Smooth muscle cell (in vitro differentiated cells): ENCODE measurements at regions not wholly inside any gene's neighbourhood (a gene's known extent, or its start where the extent isn't known, plus 50 kb on each side); places are given as distances from the start of the nearest gene placed in this dataset.

Source experiments
- DNase-seq: peaks from one replicate; lab custom pipeline; 2025; ENCODE audit not compliant: unreplicated experiment; lab: John Stamatoyannopoulos, UW
- H2AFZ ChIP-seq: fragments of 200-600 bp; sonication (generic); 2 replicates; pipeline ENCODE4 v1.6.0; 2016; ENCODE audit warnings: antibody characterized with exemption, low read depth, mild to moderate bottlenecking
- H3F3A ChIP-seq: fragments of 200-600 bp; sonication (generic); 2 replicates; pipeline ENCODE4 v1.6.0; 2017; ENCODE audit warnings: antibody characterized with exemption, low read depth
- H3K27ac ChIP-seq: fragments of 200-600 bp; sonication (generic); 2 replicates; pipeline ENCODE4 v1.5.1; 2016; ENCODE audit warnings: low read depth, mild to moderate bottlenecking
- H3K27me3 ChIP-seq: fragments of 200-600 bp; sonication (generic); 2 replicates; pipeline ENCODE4 v1.6.1; 2016; ENCODE audit warnings: low read depth, mild to moderate bottlenecking
- H3K36me3 ChIP-seq: fragments of 200-600 bp; sonication (generic); 2 replicates; pipeline ENCODE4 v1.5.1; 2016; ENCODE audit warnings: low read depth
- H3K4me1 ChIP-seq: fragments of 200-600 bp; sonication (generic); 2 replicates; pipeline ENCODE4 v1.5.1; 2016; ENCODE audit warnings: low read depth
- H3K4me2 ChIP-seq: fragments of 200-600 bp; sonication (generic); 2 replicates; pipeline ENCODE4 v1.6.0; 2016; ENCODE audit warnings: mild to moderate bottlenecking
- H3K4me3 ChIP-seq: fragments of 200-600 bp; sonication (generic); 2 replicates; pipeline ENCODE4 v1.5.1; 2016; ENCODE audit warnings: mild to moderate bottlenecking
- H3K79me2 ChIP-seq: fragments of 200-600 bp; sonication (generic); 2 replicates; pipeline ENCODE4 v1.6.0; 2016; ENCODE audit warnings: low read depth, mild to moderate bottlenecking
- H3K9ac ChIP-seq: fragments of 200-600 bp; sonication (generic); 2 replicates; pipeline ENCODE4 v1.6.0; 2016; ENCODE audit warnings: low read depth
- H3K9me3 ChIP-seq: fragments of 200-600 bp; sonication (generic); replicated peaks from 2 replicates; pipeline ENCODE4 v1.5.1; 2016; ENCODE audit warnings: low read depth
- H4K20me1 ChIP-seq: fragments of 200-600 bp; sonication (generic); 2 replicates; pipeline ENCODE4 v1.6.0; 2016; ENCODE audit warnings: low read depth
- CTCF ChIP-seq: fragments of 200-600 bp; sonication (generic); IDR thresholded peaks from 2 replicates; pipeline ENCODE4 v1.5.1; 2017; ENCODE audit warnings: borderline replicate concordance, mild to moderate bottlenecking, antibody characterized with exemption; ENCODE audit not compliant: insufficient read depth, poor library complexity, severe bottlenecking
- WGBS: methylation state at CpG from one replicate; pipeline ENCODE4 v1.1.7; 2016; ENCODE audit warnings: low lambda C conversion rate; 5-methylcytosine and 5-hydroxymethylcytosine counted together

- Histone ChIP-seq H3K9ac (no peak overlapping the region), H2AFZ (no peak overlapping the region), H3K4me3 (no peak overlapping the region), H3K4me1 (no peaks in the 10 kb centered on the region), H3F3A (no peaks in the 10 kb centered on the region), H3K9me3 (no peaks in the 10 kb centered on the region), H3K79me2 (no peaks in the 10 kb centered on the region), H3K27me3 (no peaks in the 10 kb centered on the region), H3K36me3 (no peaks in the 10 kb centered on the region), H3K4me2 (no peak overlapping the region), H4K20me1 (no peaks in the 10 kb centered on the region), H3K27ac (no peak overlapping the region)
- 12% methylated on average over 4 of the region's 4 CpGs for WGBS
- no peak for TF ChIP-seq CTCF
- no peak for DNase-seq
These were observed 515.3 kb downstream of the EPHB1 start for GRCh38 chr3:135310317-135310716.

DNA sequence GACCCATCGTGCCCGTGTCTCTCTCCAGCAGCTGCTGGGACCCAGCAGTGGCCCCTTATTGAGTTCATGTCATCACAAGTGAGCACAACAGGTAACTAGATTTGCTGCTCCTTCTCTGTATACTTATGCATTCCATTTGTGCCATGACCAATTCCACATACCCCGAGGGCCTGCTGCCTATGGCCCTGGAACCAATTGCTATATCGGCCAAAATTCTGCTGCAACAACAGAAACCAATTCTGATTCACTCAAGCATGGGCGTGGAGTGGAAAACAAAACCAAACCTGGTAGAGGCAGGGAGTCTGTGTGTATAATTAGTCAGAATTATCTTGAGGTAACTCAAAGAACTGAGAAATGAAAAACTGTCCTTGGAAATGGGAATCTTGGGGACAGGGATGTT lies 516.6 kb downstream of the EPHB1 start:
- WGBS: 84% methylated on average over 5 of the region's 5 CpGs
- DNase-seq: no peak
- Histone ChIP-seq H3K36me3 (no peaks in the 10 kb centered on the region), H3K4me3 (no peak overlapping the region), H3K9ac (no peak overlapping the region), H3K27ac (no peak overlapping the region), H3F3A (no peaks in the 10 kb centered on the region), H4K20me1 (no peaks in the 10 kb centered on the region), H3K4me1 (no peaks in the 10 kb centered on the region), H2AFZ (no peak overlapping the region), H3K79me2 (no peaks in the 10 kb centered on the region), H3K27me3 (no peaks in the 10 kb centered on the region), H3K9me3 (no peaks in the 10 kb centered on the region), H3K4me2 (no peak overlapping the region)
- TF ChIP-seq CTCF: no peak

DNA sequence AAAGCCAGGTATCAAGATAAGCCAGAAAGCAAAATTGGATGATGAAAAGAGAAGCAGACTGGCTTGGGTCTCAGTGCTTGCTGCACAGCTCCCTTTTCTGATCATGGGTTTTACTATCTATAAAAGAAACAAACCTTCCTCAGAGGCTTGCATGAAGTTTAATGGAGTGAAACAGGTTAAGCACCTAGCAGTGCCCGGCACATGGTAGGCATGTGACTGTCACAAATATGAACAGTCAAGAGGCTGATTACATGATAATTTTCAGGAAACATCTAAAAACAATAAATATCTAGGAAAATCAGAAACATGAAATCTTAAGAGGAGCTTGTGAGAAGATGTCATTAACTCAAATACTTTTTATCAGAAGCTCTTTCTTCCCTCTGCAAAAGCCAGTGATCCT lies 519.2 kb downstream of the EPHB1 start:
- Histone ChIP-seq H2AFZ (no peak overlapping the region), H3K9me3 (no peaks in the 10 kb centered on the region), H3K79me2 (no peaks in the 10 kb centered on the region), H3K4me2 (no peak overlapping the region), H3K4me3 (no peak overlapping the region), H3K27ac (no peak overlapping the region), H3K9ac (no peak overlapping the region), H3K36me3 (no peaks in the 10 kb centered on the region), H3K4me1 (no peaks in the 10 kb centered on the region), H4K20me1 (no peaks in the 10 kb centered on the region), H3F3A (no peaks in the 10 kb centered on the region), H3K27me3 (no peaks in the 10 kb centered on the region)
- no peak for DNase-seq
- TF ChIP-seq CTCF: no peak
- WGBS: 96% methylated on average over 1 of the region's 1 CpG

GRCh38 chr3:135324301-135324700 lies 529.2 kb downstream of the EPHB1 start:
- H4K20me1 ChIP-seq: no peaks in the 10 kb centered on the region
- H3F3A ChIP-seq: no peaks in the 10 kb centered on the region
- no peak overlapping the region for H2AFZ ChIP-seq
- H3K9ac ChIP-seq: no peak overlapping the region
- H3K79me2 ChIP-seq: no peaks in the 10 kb centered on the region
- 68% methylated on average over 5 of the region's 5 CpGs for WGBS
- no peak overlapping the region for H3K27ac ChIP-seq
- no peaks in the 10 kb centered on the region for H3K36me3 ChIP-seq
- no peaks in the 10 kb centered on the region for H3K4me1 ChIP-seq
- no peak overlapping the region for H3K4me2 ChIP-seq
- H3K27me3 ChIP-seq: no peaks in the 10 kb centered on the region
- no peak overlapping the region for H3K4me3 ChIP-seq
- no peak for TF ChIP-seq CTCF
- DNase-seq: no peak
- H3K9me3 ChIP-seq: no peaks in the 10 kb centered on the region
